HEK293 (cell line): ENCODE measurements at regions not wholly inside any gene's neighbourhood (a gene's known extent, or its start where the extent isn't known, plus 50 kb on each side); places are given as distances from the start of the nearest gene placed in this dataset.

ENCODE experiments used
- CTCF ChIA-PET: fragments of 350-600 bp; formaldehyde crosslinking; extraction: SDS; loops from one replicate; lab custom pipeline; 2021; ENCODE audit warnings: antibody characterized with exemption; lab: Yijun Ruan, JAX
- POLR2A ChIA-PET: fragments of 300-600 bp; formaldehyde crosslinking; extraction: SDS; loops from one replicate; lab custom pipeline; 2020; ENCODE audit warnings: antibody characterized with exemption, inconsistent platforms; lab: Yijun Ruan, JAX
- H3K27ac ChIP-seq: fragments of 200-500 bp; sonication (Bioruptor generic); 2 replicates; pipeline ENCODE4 v1.5.1; 2014; ENCODE audit warnings: low read depth, low read length, control low read depth, inconsistent platforms; ENCODE audit errors: extremely low read depth
- H3K36me3 ChIP-seq, 2 experiments: fragments of 200-500 bp in 1 of 2; sonication (Bioruptor generic) in 1 of 2; 1 replicate in 1 of 2; 2 replicates in 1 of 2; pipeline ENCODE4 v1.5.1; 2014 to 2017; ENCODE audit warnings: inconsistent platforms in 2 of 2, low read length in 2 of 2; ENCODE audit not compliant: control insufficient read depth in 2 of 2, insufficient read depth in 1 of 2
- H3K4me1 ChIP-seq: fragments of 200-500 bp; sonication (Bioruptor generic); 2 replicates; pipeline ENCODE4 v1.5.1; 2014; ENCODE audit warnings: mild to moderate bottlenecking, low read length, inconsistent platforms; ENCODE audit not compliant: control insufficient read depth, insufficient read depth
- H3K4me3 ChIP-seq: 2 replicates; pipeline ENCODE4 v1.5.1; 2011; ENCODE audit warnings: low read depth, mild to moderate bottlenecking, control low read depth, low read length, moderate library complexity
- H3K9me3 ChIP-seq: fragments of 200-500 bp; sonication (Bioruptor generic); 2 replicates; pipeline ENCODE4 v1.5.1; 2014; ENCODE audit warnings: low read depth, low read length, inconsistent platforms; ENCODE audit not compliant: control insufficient read depth, insufficient read depth
- BCL11A ChIP-seq: fragments of 450-650 bp; formaldehyde crosslinking; IDR thresholded peaks from 2 replicates; pipeline ENCODE4 v1.5.1; 2016; ENCODE audit warnings: low read depth, missing biosample characterization, missing genetic modification characterization
- EGR2 ChIP-seq: fragments of 450-650 bp; formaldehyde crosslinking; IDR thresholded peaks from 2 replicates; pipeline ENCODE4 v1.5.1; 2016; ENCODE audit warnings: low read depth, missing biosample characterization, missing genetic modification characterization
- FEZF1 ChIP-seq: fragments of 450-650 bp; formaldehyde crosslinking; IDR thresholded peaks from 2 replicates; pipeline ENCODE4 v1.5.1; 2016; ENCODE audit warnings: missing biosample characterization, missing genetic modification characterization
- GLIS2 ChIP-seq: fragments of 450-650 bp; formaldehyde crosslinking; IDR thresholded peaks from 2 replicates; pipeline ENCODE4 v1.5.1; 2016; ENCODE audit warnings: missing biosample characterization, missing genetic modification characterization
- MZF1 ChIP-seq: fragments of 450-650 bp; formaldehyde crosslinking; IDR thresholded peaks from 2 replicates; pipeline ENCODE4 v1.5.1; 2017; ENCODE audit warnings: missing biosample characterization, missing genetic modification characterization, borderline replicate concordance
- OSR2 ChIP-seq: fragments of 450-650 bp; formaldehyde crosslinking; IDR thresholded peaks from 2 replicates; pipeline ENCODE4 v1.5.1; 2016; ENCODE audit warnings: missing biosample characterization, missing genetic modification characterization
- SETDB1 ChIP-seq: IDR thresholded peaks from one replicate; pipeline ENCODE4 v1.6.1; 2017; ENCODE audit warnings: mild to moderate bottlenecking, low read length, moderate library complexity, mixed read lengths; ENCODE audit not compliant: insufficient read length
- TCF7L2 ChIP-seq: IDR thresholded peaks from 2 replicates; pipeline ENCODE4 v1.6.1; 2011; ENCODE audit warnings: low read depth, mild to moderate bottlenecking, inconsistent platforms, low read length, moderate library complexity, borderline replicate concordance
- YY2 ChIP-seq: fragments of 450-650 bp; formaldehyde crosslinking; IDR thresholded peaks from 2 replicates; pipeline ENCODE4 v1.5.1; 2016; ENCODE audit warnings: missing biosample characterization, missing genetic modification characterization
- ZNF16 ChIP-seq: fragments of 450-650 bp; formaldehyde crosslinking; IDR thresholded peaks from 2 replicates; pipeline ENCODE4 v1.5.1; 2016; ENCODE audit warnings: low read depth, missing biosample characterization, missing genetic modification characterization
- ZNF202 ChIP-seq: fragments of 450-650 bp; formaldehyde crosslinking; IDR thresholded peaks from 2 replicates; pipeline ENCODE4 v1.5.1; 2016; ENCODE audit warnings: missing biosample characterization, missing genetic modification characterization, borderline replicate concordance
- ZNF214 ChIP-seq: fragments of 450-650 bp; formaldehyde crosslinking; IDR thresholded peaks from 2 replicates; pipeline ENCODE4 v1.5.1; 2017; ENCODE audit warnings: missing biosample characterization, mild to moderate bottlenecking, missing genetic modification characterization, borderline replicate concordance
- ZNF354C ChIP-seq: fragments of 450-650 bp; formaldehyde crosslinking; IDR thresholded peaks from 2 replicates; pipeline ENCODE4 v1.5.1; 2016; ENCODE audit warnings: missing biosample characterization, missing genetic modification characterization, low read depth, borderline replicate concordance
- ZNF366 ChIP-seq: fragments of 450-650 bp; formaldehyde crosslinking; conservative IDR thresholded peaks from 2 replicates; pipeline ENCODE4 v1.5.1; 2016; ENCODE audit warnings: missing biosample characterization, missing genetic modification characterization
- ZNF473 ChIP-seq: fragments of 450-650 bp; formaldehyde crosslinking; IDR thresholded peaks from 2 replicates; pipeline ENCODE4 v1.5.1; 2017; ENCODE audit warnings: missing biosample characterization, missing genetic modification characterization
- ZNF654 ChIP-seq: fragments of 450-650 bp; formaldehyde crosslinking; IDR thresholded peaks from 2 replicates; pipeline ENCODE4 v1.5.1; 2016; ENCODE audit warnings: low read depth, missing biosample characterization, missing genetic modification characterization
- ZNF658 ChIP-seq: fragments of 450-650 bp; formaldehyde crosslinking; IDR thresholded peaks from 2 replicates; pipeline ENCODE4; 2016; ENCODE audit warnings: missing biosample characterization, missing genetic modification characterization
- ZNF776 ChIP-seq: fragments of 450-650 bp; formaldehyde crosslinking; IDR thresholded peaks from 2 replicates; pipeline ENCODE4 v1.5.0; 2017; ENCODE audit warnings: missing biosample characterization, missing genetic modification characterization, borderline replicate concordance
- ZNF792 ChIP-seq: fragments of 450-650 bp; formaldehyde crosslinking; IDR thresholded peaks from 2 replicates; pipeline ENCODE4 v1.5.1; 2016; ENCODE audit warnings: missing biosample characterization, missing genetic modification characterization
- TF ChIP-seq, protein P1 (sequence below): fragments of 450-650 bp; formaldehyde crosslinking; IDR thresholded peaks from 2 replicates; pipeline ENCODE4 v1.5.1; 2017; ENCODE audit warnings: missing biosample characterization, missing genetic modification characterization
- TF ChIP-seq, protein P2 (sequence below): fragments of 450-650 bp; IDR thresholded peaks from 2 replicates; pipeline ENCODE4 v1.5.1; 2018; ENCODE audit warnings: missing biosample characterization, missing genetic modification characterization
- TF ChIP-seq, protein P3 (sequence below): fragments of 450-650 bp; formaldehyde crosslinking; IDR thresholded peaks from 2 replicates; pipeline ENCODE4 v1.5.1; 2017; ENCODE audit warnings: missing biosample characterization, missing genetic modification characterization
- TF ChIP-seq, protein P4 (sequence below): fragments of 450-650 bp; formaldehyde crosslinking; IDR thresholded peaks from 2 replicates; pipeline ENCODE4 v1.5.1; 2016; ENCODE audit warnings: missing biosample characterization, missing genetic modification characterization, low read depth

DNA sequence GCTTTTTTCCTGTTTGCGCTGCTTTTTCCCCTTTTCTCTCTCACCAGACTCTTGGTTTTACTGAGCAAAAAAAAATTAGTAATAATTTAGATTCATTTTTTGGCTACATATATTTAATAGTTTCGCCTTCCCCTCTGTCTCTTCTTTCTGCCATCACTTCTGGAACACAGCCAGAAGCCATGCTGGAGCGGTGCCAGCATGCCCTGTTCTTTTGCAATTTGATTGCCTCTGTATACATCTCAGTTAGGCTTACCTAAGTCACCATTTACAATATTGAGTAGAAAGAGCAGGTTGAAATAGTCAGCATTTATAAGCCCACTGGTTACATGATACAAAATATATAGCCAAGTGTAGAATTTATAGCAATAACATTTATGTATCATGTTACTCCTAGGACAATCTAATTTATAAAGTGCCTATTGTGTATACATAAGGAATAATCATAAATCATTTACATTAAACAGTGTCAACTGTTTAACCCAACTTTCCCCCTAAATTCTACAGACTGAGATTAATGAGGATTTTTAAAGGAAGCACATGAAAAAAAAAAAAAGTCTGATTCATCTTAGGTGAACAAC, 413.8 kb upstream of the SOX5 start (continued):
- TF ChIP-seq, protein P1, sequence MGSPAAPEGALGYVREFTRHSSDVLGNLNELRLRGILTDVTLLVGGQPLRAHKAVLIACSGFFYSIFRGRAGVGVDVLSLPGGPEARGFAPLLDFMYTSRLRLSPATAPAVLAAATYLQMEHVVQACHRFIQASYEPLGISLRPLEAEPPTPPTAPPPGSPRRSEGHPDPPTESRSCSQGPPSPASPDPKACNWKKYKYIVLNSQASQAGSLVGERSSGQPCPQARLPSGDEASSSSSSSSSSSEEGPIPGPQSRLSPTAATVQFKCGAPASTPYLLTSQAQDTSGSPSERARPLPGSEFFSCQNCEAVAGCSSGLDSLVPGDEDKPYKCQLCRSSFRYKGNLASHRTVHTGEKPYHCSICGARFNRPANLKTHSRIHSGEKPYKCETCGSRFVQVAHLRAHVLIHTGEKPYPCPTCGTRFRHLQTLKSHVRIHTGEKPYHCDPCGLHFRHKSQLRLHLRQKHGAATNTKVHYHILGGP (tag by site-specific recombination), result 0 out of 2 replicates have a peak, but pooled peaks have one; percentile 20
- peak; percentile 57; the same call in 1 of the 2 replicates for TF ChIP-seq OSR2 (tag by site-specific recombination)
- TF ChIP-seq, protein P2, sequence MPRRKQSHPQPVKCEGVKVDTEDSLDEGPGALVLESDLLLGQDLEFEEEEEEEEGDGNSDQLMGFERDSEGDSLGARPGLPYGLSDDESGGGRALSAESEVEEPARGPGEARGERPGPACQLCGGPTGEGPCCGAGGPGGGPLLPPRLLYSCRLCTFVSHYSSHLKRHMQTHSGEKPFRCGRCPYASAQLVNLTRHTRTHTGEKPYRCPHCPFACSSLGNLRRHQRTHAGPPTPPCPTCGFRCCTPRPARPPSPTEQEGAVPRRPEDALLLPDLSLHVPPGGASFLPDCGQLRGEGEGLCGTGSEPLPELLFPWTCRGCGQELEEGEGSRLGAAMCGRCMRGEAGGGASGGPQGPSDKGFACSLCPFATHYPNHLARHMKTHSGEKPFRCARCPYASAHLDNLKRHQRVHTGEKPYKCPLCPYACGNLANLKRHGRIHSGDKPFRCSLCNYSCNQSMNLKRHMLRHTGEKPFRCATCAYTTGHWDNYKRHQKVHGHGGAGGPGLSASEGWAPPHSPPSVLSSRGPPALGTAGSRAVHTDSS (tag by site-specific recombination), result no peak

DNA sequence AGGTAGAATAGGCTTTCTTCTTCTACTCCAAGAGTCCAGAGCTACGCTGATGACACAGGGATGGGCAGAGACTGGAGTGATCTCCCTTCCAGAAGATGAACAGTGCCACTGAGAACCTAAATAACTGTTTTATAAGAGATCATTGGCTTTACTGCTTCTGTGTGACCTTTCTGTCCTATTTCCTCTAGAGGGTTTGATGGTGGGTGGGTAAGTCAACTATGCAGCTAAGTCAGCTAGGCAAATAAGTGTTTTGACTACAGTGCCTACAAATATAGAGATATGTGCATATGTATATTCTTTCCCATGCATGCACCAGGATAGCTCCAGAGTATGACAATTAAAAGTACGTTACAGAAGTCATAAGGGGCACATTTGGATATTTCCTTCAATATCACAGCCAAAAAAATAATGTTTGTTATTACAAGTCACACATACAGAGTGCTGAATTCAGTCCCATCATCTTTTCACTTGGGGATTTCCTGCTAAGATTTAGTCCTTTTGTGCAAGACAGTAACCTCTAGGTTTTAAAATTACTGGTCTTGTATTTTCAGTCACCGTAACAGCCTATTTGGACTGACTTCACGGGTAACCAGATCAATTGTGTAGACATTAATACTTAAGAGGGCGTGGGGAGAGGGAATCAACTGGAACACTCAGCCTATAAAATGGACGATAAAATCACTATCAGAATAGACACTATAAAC, 412.6 kb upstream of the SOX5 start:
- Histone ChIP-seq H3K9me3 (no peaks in the 10 kb centered on the region), H3K4me1 (peaks cover 17% of the 10 kb centered on the region), H3K36me3 (no peaks in the 10 kb centered on the region), H3K4me3 (no peak overlapping the region), H3K27ac (no peak overlapping the region)
- TF ChIP-seq YY2, result no peak
- TF ChIP-seq EGR2 (tag by site-specific recombination), result no peak
- no peak for TF ChIP-seq ZNF16 (tag by site-specific recombination)
- no peak for TF ChIP-seq ZNF776
- TF ChIP-seq, protein P3, sequence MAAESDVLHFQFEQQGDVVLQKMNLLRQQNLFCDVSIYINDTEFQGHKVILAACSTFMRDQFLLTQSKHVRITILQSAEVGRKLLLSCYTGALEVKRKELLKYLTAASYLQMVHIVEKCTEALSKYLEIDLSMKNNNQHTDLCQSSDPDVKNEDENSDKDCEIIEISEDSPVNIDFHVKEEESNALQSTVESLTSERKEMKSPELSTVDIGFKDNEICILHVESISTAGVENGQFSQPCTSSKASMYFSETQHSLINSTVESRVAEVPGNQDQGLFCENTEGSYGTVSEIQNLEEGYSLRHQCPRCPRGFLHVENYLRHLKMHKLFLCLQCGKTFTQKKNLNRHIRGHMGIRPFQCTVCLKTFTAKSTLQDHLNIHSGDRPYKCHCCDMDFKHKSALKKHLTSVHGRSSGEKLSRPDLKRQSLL (tag by site-specific recombination), result no peak
- TF ChIP-seq ZNF202 (tag by site-specific recombination), result no peak
- TF ChIP-seq ZNF792 (tag by site-specific recombination), result no peak
- no peak for TF ChIP-seq ZNF214 (tag by site-specific recombination)
- no peak for TF ChIP-seq ZNF354C (tag by site-specific recombination)
- TF ChIP-seq GLIS2 (tag by site-specific recombination), result no peak
- no peak for TF ChIP-seq ZNF366 (tag by site-specific recombination)
- no peak for TF ChIP-seq TCF7L2
- TF ChIP-seq BCL11A (tag by site-specific recombination), result no peak
- no peak for TF ChIP-seq MZF1
- TF ChIP-seq FEZF1 (tag by site-specific recombination), result no peak
- TF ChIP-seq ZNF658 (tag by site-specific recombination), result no peak
- POLR2A ChIA-PET, result interaction anchor here (0.6 kb wide), 1 partner anchor 22 kb away, joined by 6 read pairs; no protein-coding TSS in a partner anchor
- CTCF ChIA-PET, result interaction anchor here (0.6 kb wide), 2 partner anchors 28 to 84 kb away, joined by 3 read pairs; no protein-coding TSS in a partner anchor

DNA sequence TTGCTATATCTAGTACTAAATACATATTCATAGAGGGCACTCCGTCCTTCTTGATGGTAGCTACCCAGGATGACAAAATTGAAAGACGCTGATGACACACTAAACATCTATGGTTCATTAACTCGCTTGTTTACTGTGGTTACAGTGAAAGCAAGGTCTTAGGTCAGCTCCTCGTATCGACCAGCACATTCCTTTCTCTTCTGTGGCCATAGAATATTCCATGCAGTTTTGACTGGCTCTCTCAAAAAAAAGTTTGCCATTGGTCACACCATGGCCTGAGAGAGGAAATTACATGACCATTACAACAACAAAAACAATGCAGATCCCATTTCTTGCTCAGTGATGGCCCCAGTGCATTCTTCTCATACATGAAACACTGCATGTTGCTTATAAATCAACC, 411.4 kb upstream of the SOX5 start:
- ChIA-PET POLR2A (interaction anchor here (1.0 kb wide), 1 partner anchor 201 kb away, joined by 3 read pairs; no protein-coding TSS in a partner anchor), CTCF (interaction anchor here (1.1 kb wide), 1 partner anchor 376 kb away, joined by 3 read pairs; no protein-coding TSS in a partner anchor)
- H3K4me1 ChIP-seq, result peaks cover 17% of the 10 kb centered on the region
- TF ChIP-seq ZNF473 (tag by site-specific recombination) (no peak), ZNF654 (tag by site-specific recombination) (no peak), SETDB1 (no peak)
- TF ChIP-seq, protein P4, sequence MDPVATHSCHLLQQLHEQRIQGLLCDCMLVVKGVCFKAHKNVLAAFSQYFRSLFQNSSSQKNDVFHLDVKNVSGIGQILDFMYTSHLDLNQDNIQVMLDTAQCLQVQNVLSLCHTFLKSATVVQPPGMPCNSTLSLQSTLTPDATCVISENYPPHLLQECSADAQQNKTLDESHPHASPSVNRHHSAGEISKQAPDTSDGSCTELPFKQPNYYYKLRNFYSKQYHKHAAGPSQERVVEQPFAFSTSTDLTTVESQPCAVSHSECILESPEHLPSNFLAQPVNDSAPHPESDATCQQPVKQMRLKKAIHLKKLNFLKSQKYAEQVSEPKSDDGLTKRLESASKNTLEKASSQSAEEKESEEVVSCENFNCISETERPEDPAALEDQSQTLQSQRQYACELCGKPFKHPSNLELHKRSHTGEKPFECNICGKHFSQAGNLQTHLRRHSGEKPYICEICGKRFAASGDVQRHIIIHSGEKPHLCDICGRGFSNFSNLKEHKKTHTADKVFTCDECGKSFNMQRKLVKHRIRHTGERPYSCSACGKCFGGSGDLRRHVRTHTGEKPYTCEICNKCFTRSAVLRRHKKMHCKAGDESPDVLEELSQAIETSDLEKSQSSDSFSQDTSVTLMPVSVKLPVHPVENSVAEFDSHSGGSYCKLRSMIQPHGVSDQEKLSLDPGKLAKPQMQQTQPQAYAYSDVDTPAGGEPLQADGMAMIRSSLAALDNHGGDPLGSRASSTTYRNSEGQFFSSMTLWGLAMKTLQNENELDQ, result no peak

More for the DNA sequence above, 411.4 kb upstream of the SOX5 start:
- no peaks in the 10 kb centered on the region for H3K9me3 ChIP-seq
- no peaks in the 10 kb centered on the region for H3K36me3 ChIP-seq
- H3K27ac ChIP-seq, result no peak overlapping the region
- no peak overlapping the region for H3K4me3 ChIP-seq
